Aorta (tissue), 5 donors: ENCODE measurements at regions not wholly inside any gene's neighbourhood (a gene's known extent, or its start where the extent isn't known, plus 50 kb on each side); places are given as distances from the start of the nearest gene placed in this dataset.

ENCODE experiments used
- ATAC-seq: fragments of 200-7000 bp; cut with Tn5 transposase; one replicate; pipeline ENCODE4 v1.9.1; 2022; ENCODE audit warnings: moderate library complexity; ENCODE audit not compliant: low FRiP score
- DNase-seq, 2 donors: peaks; one replicate each; pipeline ENCODE4 v3.0.0-alpha.2; 2020
- H3K27ac ChIP-seq, 2 donors: one replicate each; pipeline ENCODE4 v1.5.1; 2013; ENCODE audit warnings: low read length in 2 of 2, mild to moderate bottlenecking in 2 of 2, moderate library complexity in 2 of 2, control low read depth in 1 of 2, inconsistent platforms in 1 of 2, low read depth in 1 of 2
- H3K27me3 ChIP-seq, 2 donors: one replicate each; pipeline ENCODE4 v1.6.1; 2013; ENCODE audit warnings: control low read depth in 1 of 2, low read length in 1 of 2, mild to moderate bottlenecking in 1 of 2, moderate library complexity in 1 of 2; ENCODE audit not compliant: insufficient read depth in 2 of 2, control insufficient read depth in 1 of 2
- H3K36me3 ChIP-seq, 2 donors: one replicate each; pipeline ENCODE4 v1.6.1; 2013; ENCODE audit warnings: control low read depth in 1 of 2, low read length in 1 of 2, mild to moderate bottlenecking in 1 of 2; ENCODE audit not compliant: insufficient read depth in 2 of 2, control insufficient read depth in 1 of 2
- H3K4me1 ChIP-seq, 2 donors: one replicate each; pipeline ENCODE4 v1.6.1; 2013; ENCODE audit warnings: low read length in 2 of 2, control low read depth in 1 of 2, mild to moderate bottlenecking in 1 of 2, moderate library complexity in 1 of 2; ENCODE audit not compliant: insufficient read depth in 2 of 2, control insufficient read depth in 1 of 2
- H3K4me3 ChIP-seq, 2 donors: one replicate each; pipeline ENCODE4 v1.5.1; 2013; ENCODE audit warnings: low read length in 2 of 2, control low read depth in 1 of 2, mild to moderate bottlenecking in 1 of 2
- H3K9me3 ChIP-seq: one replicate; pipeline ENCODE4 v1.6.1; 2013; ENCODE audit warnings: mild to moderate bottlenecking, low read length; ENCODE audit not compliant: control insufficient read depth
- whole genome bisulfite sequencing, 2 donors: extraction: QIAGEN DNeasy Blood & Tissue Kit; methylation state at CpG; one replicate each; pipeline ENCODE4 v1.1.7; 2013; 5-methylcytosine and 5-hydroxymethylcytosine counted together
- intact Hi-C, 2 donors: fragments of 100-400 bp; cut with DNase I; formaldehyde crosslinking; loops; one replicate each; pipeline versions ENCODE4 v1.14.2 to v1.15.0; 2022
- donor health status: healthy with polysubstance abuse.
- donor health status: Bipolar disorder and iron deficiency.
- donor health status: DM: no; HTN: no; CAD: no.
- donor health status: DM: no; HTN: no; CAD: no.
- donor health status: DM: yes; HTN: yes; CAD: no.

- no peaks in the 10 kb centered on the region for H3K9me3 ChIP-seq
- no peak for DNase-seq
- WGBS, 2 donors: 96 to 97% methylated on average over 2 of the region's 2 CpGs
- no peaks in the 10 kb centered on the region for H3K4me1 ChIP-seq
- intact Hi-C loops: no loop called here
- H3K4me3 ChIP-seq: no peak overlapping the region
- no peaks in the 10 kb centered on the region for H3K27me3 ChIP-seq
- no peaks in the 10 kb centered on the region for H3K36me3 ChIP-seq
- no peak overlapping the region for H3K27ac ChIP-seq
- no peak for ATAC-seq
These were observed 116.5 kb upstream of the SERTAD2 start for GRCh38 chr2:64770137-64770780.

- H3K36me3 ChIP-seq: no peaks in the 10 kb centered on the region
- H3K9me3 ChIP-seq: no peaks in the 10 kb centered on the region
- H3K4me1 ChIP-seq: no peaks in the 10 kb centered on the region
- intact Hi-C loops: no loop called here
- DNase-seq: no peak
- H3K27me3 ChIP-seq: no peaks in the 10 kb centered on the region
- H3K4me3 ChIP-seq: no peak overlapping the region
- 84 to 90% methylated on average over 5 of the region's 5 CpGs for WGBS, 2 donors
- no peak for ATAC-seq
- H3K27ac ChIP-seq: no peak overlapping the region
These were observed 117.1 kb upstream of the SERTAD2 start for GRCh38 chr2:64770781-64771334.

DNA sequence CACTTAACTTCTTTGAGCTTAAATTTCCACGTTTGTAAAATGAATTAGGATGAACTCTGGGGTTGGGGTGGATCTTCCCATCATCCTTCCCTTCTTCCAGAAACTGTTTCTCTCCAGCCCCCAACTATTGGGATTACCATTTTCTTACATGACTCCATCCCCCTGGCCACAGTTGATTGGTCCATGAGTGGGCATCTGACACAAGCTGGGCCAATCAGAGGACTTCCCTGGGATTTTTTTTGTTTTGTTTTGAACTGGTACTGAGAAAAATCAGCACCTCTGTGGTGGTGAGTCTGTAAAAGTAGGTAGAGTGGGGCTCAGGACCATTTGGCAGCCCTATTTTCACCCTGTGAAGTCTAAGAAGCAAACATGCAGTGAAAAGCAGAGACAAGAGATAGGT lies 118.0 kb upstream of the SERTAD2 start:
- no peak overlapping the region for H3K27ac ChIP-seq
- ATAC-seq (no peak), DNase-seq (no peak)
- H3K4me3 ChIP-seq: no peak overlapping the region
- H3K27me3 ChIP-seq: no peaks in the 10 kb centered on the region
- H3K4me1 ChIP-seq: no peaks in the 10 kb centered on the region
- no peaks in the 10 kb centered on the region for H3K9me3 ChIP-seq
- intact Hi-C loops: no loop called here
- no peaks in the 10 kb centered on the region for H3K36me3 ChIP-seq
- WGBS, 2 donors: 72 to 74% methylated on average over 1 of the region's 1 CpG

DNA sequence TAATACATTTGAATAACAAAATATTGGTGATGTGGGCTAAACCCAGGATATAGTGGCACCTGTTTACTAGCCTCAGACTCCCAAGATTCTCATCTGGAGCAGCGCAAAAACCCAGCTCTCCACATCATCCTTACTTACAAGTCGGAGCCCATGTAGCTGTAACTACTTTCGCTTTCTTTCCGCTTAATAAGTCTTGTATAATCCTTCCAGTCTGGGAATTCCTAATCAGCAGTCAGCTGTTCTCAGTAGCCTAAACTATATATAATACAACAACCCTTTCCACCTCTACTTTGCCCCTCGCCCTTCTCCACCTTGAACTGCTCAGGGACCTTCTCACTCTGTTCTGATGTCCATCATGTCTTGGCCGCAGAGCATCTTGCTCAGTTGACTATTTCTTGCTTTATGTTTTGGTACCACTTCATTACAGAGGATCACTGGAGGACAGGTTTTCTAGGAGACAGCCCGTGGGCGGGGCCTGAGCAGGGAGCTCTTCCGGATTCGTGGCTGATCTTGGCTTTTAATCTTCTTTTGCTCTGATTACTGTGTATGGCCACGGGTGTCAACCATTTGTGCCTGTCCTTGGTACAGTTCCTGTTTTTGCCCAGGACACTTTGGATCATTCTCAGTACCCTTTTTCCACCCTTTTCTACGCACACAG lies 119.9 kb upstream of the SERTAD2 start:
- Histone ChIP-seq H3K27me3 (no peaks in the 10 kb centered on the region), H3K9me3 (no peaks in the 10 kb centered on the region), H3K4me3 (no peak overlapping the region), H3K27ac (no peak overlapping the region), H3K36me3 (no peaks in the 10 kb centered on the region), H3K4me1 (no peaks in the 10 kb centered on the region)
- no peak for DNase-seq
- WGBS, 2 donors: 87 to 89% methylated on average over 12 of the region's 12 CpGs
- intact Hi-C loops: no loop called here
- no peak for ATAC-seq

GRCh38 chr2:64777841-64778240 lies 124.1 kb upstream of the SERTAD2 start:
- H3K9me3 ChIP-seq: no peaks in the 10 kb centered on the region
- H3K4me1 ChIP-seq: no peaks in the 10 kb centered on the region
- intact Hi-C loops: no loop called here
- WGBS, 2 donors: 98 to 99% methylated on average over 3 of the region's 3 CpGs
- ATAC-seq (no peak), DNase-seq (no peak)
- H3K27ac ChIP-seq: no peak overlapping the region
- H3K27me3 ChIP-seq: no peaks in the 10 kb centered on the region
- H3K36me3 ChIP-seq: no peaks in the 10 kb centered on the region
- H3K4me3 ChIP-seq: no peak overlapping the region

DNA sequence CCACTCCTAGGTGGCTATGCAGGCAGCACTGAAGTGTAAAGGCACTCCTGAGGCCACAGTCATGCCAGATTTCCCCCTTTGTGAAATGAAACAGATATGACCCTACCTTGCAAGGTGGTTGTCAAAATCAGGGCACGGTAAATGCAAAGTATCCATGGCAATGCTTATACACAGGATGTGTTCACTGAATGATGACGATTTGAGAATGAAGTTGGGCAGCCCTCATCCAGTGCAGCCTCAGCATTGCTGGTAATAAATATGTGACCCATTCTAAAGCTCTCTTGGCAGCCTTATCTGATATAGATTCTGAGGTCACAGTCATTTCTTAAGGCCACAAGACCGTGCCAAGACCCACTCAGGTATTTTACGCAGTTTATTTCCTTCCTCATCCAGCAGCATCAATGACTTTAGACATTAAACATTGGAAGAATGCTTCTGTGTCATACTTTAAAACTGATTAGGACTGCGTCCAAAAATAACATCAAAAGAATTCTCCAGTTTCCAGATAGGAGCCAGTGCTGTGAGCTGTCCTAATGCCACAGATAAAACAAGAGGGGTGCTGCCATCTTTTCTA lies 125.5 kb upstream of the SERTAD2 start:
- ATAC-seq (no peak), DNase-seq (no peak)
- Histone ChIP-seq H3K27ac (no peak overlapping the region), H3K36me3 (no peaks in the 10 kb centered on the region), H3K27me3 (no peaks in the 10 kb centered on the region), H3K4me3 (no peak overlapping the region), H3K4me1 (no peaks in the 10 kb centered on the region), H3K9me3 (no peaks in the 10 kb centered on the region)
- intact Hi-C loops: no loop called here
- WGBS, 2 donors: 29 to 44% methylated on average over 5 of the region's 5 CpGs

- no peak for DNase-seq
- Histone ChIP-seq H3K4me1 (no peaks in the 10 kb centered on the region), H3K36me3 (no peaks in the 10 kb centered on the region), H3K9me3 (no peaks in the 10 kb centered on the region), H3K27ac (no peak overlapping the region), H3K27me3 (no peaks in the 10 kb centered on the region), H3K4me3 (no peak overlapping the region)
- no peak for ATAC-seq
- intact Hi-C loops: no loop called here
- 91 to 96% methylated on average over 6 of the region's 6 CpGs for WGBS, 2 donors
These were observed 126.3 kb upstream of the SERTAD2 start for GRCh38 chr2:64780041-64780440.

DNA sequence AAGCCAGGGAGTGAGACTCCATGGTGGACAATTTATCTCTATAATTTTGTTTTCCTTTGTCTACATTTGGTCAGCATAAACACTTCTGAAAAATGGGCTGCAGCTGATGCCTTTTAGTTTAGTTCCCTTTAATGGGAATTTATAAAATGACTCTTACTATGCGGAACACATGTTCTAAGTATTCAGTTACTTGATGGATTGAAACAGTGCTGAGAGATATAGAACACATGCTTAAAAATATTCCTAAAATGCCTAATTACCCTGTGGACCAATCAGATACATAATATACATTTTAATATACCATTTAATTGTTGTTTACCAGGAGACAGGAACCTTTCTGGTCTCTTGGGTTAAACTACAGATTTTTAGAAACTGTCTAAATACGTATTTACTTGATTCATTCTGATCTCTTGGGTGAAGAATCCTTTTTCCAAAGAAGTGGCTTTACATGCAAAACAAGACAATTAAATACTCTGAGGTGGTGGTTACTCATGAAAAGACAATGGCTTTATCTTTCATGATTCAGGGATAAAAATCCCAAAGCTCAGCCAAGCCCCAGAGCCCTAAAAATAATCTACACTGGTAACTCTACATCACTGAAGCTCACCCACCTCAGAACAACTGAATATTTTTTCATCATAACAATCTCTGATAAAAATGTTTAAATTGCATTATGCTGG lies 128.1 kb upstream of the SERTAD2 start:
- intact Hi-C loops: no loop called here
- H3K4me3 ChIP-seq: no peak overlapping the region
- H3K4me1 ChIP-seq: no peaks in the 10 kb centered on the region
- DNase-seq (no peak), ATAC-seq (no peak)
- WGBS, 2 donors: 97 to 98% methylated on average over 2 of the region's 2 CpGs
- no peak overlapping the region for H3K27ac ChIP-seq
- H3K27me3 ChIP-seq: no peaks in the 10 kb centered on the region
- H3K9me3 ChIP-seq: no peaks in the 10 kb centered on the region
- no peaks in the 10 kb centered on the region for H3K36me3 ChIP-seq
